ENCODE measurements at regions not wholly inside any gene's neighbourhood (a gene's known extent, or its start where the extent isn't known, plus 50 kb on each side); places are given as distances from the start of the nearest gene placed in this dataset.

GRCh38 chr5:159774476-159775031 is 141.7 kb upstream of the ADRA1B start:
- DNase-seq (ENCODE audit: extremely low read depth, low read depth, low spot score): no peak

- DNase-seq (ENCODE audit: extremely low read depth, low read depth, low spot score): no peak
These were observed 140.4 kb upstream of the ADRA1B start for GRCh38 chr5:159775890-159776289.

GRCh38 chr5:159777049-159777660 is 139.1 kb upstream of the ADRA1B start:
- DNase-seq (ENCODE audit: extremely low read depth, low read depth, low spot score): no peak

DNA sequence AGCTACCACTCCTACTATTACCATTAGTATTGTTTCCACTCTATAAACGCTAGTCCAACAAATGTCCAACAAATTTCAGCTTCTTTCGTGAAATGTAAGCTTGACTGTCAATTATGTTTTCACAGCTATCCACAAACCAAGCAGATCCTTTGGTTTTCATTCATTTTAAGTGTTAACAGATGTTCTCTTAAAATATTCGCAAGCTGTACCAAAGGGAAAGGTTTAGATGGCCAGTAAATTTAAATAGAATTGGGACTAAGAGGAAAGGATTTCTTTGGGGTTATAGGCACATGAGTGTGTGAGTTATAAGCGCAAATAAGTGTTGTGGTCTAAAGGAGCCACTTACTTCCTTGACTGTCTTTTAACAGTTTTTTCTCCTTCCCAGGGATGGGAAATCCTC is 136.8 kb upstream of the ADRA1B start:
- no peak for DNase-seq (ENCODE audit: extremely low read depth, low read depth, low spot score)

DNA sequence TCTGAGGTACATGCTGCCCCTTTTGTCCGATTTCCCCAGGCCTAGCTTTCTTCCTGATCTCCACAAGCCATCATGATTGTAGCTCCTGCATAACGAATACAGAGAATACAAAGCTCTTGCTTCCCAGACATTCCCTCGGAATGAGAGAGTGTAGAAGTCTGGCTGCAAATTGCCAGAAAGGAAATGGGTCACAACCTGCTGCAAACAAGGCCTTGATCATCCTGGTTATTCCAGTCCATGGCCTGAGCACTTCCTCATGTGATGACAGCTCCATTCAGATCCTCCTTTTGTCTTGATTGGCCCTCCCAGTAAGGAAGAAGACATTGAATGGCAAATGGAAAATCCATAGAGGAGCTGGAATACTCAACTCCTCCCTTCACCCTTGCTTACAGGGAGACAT is 136.0 kb upstream of the ADRA1B start:
- DNase-seq (ENCODE audit: extremely low read depth, low read depth, low spot score): no peak

DNA sequence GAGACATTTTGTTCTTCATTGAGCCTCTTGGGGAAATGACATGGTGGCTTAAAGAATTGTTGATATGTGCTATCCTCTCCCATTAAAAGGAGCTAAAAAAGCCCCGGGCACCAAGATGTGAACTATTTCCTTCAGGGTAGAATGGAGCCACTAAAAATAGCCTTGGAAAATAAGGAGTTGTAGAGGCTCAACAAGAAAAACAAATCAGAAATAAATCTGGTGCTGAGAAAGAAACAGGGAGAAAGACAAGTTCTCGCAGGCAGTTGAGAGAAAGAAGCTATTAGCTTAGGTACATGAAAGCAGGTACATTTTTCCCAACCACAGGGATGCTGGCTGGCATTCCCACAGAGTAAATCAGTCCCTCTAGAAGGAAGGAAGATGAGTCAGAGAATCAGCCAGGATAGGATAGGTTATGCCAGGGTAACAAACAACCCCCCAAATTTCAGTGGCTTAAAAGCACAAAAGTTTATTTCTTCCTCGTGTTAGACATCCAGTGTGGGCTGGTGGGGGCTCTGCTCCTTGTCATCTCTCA is 134.6 kb upstream of the ADRA1B start:
- no peak for DNase-seq (ENCODE audit: extremely low read depth, low read depth, low spot score)

GRCh38 chr5:159782197-159782994 is 133.9 kb upstream of the ADRA1B start:
- DNase-seq (ENCODE audit: extremely low read depth, low read depth, low spot score): no peak

GRCh38 chr5:159782995-159783300 is 133.3 kb upstream of the ADRA1B start:
- DNase-seq (ENCODE audit: extremely low read depth, low read depth, low spot score): no peak

DNA sequence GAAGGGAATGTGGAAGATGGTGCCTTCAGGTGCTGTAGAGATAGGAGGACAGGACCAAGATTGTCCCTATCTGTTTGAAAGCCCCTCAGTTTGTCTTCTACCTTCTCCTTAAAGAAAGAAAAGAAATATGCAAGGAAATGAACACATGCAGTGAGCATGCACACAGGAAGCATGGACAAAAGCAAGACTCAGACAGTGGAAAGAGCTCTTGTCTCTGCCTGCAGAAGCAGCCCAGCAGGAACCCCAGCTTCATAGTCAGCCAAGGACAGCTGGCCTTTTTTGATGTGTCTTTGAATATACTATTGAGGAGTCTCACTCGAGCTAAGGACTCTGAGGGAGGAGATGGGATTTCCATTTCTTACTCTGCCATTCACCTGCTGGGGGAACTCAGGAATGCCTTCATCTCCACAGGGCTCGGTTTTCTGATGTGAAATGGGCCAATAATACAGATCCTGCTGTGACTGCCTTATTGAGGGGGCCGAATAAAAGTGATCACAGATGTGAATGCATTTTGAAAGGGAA is 132.5 kb upstream of the ADRA1B start:
- DNase-seq (ENCODE audit: extremely low read depth, low read depth, low spot score): no peak

DNA sequence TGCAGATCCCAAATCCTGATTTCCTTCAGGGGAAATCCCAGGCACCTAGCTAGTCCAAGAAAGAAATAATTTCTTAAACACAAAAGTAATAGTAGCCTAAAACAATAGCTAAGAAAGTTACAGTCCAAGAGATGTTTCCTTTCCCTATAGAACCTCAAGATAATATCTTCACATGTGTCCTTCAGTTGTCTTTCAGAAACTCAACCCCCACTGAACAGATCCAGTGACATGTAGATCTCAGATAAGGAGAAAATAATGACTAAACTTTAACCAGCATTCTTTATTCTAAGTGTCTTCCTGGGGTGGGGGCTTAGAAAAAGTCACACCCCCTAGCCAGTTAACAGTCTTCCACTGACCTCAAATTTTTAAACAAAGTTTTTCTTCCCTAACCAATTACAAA is 131.3 kb upstream of the ADRA1B start:
- no peak for DNase-seq (ENCODE audit: extremely low read depth, low read depth, low spot score)

- no peak for DNase-seq (ENCODE audit: extremely low read depth, low read depth, low spot score)
These were observed 130.6 kb upstream of the ADRA1B start for GRCh38 chr5:159785656-159786055.

GRCh38 chr5:159786201-159786600 is 130.1 kb upstream of the ADRA1B start:
- no peak for DNase-seq (ENCODE audit: extremely low read depth, low read depth, low spot score)

DNA sequence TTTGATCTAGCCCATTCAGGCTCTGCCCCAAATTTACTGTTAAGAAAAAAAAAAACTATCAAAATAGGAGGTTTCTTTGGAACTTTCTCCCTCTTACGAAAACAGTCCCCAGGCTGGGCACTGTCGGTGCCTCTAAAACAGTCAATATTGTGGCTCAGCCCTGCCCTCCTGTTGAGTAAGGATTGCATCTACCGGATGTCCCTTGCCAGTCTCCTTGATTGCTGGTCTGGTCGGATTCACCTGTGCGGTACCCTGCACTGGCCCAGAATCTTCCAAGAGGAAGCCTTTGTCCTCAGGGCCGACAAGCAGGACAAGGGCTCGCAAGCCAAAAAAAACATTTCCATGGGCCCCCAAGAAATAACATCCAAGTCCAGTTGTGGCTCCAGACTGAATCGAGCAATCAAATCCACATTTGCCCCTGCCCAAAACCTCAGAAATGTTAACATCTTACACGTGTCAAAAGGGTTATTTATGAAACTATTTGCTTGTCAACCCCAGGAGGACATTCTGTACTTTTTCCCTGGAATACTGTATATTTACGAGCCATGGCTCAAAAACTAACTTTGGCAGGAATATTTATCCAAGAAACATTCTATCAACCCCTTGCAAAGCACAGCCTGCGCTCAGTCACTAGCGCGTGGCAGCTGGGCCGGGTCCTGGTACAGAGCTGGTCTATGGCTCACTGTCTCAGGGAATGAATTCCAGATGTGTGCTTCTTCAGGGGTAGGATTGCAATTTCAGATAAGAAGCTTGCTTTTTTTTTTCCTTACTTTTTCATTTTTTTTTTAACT is 129.2 kb upstream of the ADRA1B start:
- DNase-seq (ENCODE audit: extremely low read depth, low read depth, low spot score): no peak

DNA sequence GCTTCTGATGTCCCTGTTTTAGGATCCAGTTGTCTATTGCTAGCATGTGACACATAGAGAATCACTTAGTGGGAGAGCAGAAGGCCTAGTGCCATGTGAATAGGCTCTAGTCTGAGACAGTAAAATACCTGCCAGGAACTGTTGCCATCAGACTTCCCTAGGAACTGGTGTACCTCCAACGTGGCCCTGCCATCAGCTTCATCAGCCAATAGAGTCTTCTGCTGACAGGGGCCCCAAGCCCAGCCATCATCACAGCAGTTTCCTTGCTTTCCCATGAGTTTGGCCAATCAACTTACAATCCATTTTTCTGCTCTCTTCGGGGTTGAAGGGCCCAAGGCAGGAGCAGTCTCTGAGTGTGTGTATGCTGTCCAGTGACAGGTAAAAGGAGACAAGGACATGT is 128.4 kb upstream of the ADRA1B start:
- DNase-seq (ENCODE audit: extremely low read depth, low read depth, low spot score): no peak

GRCh38 chr5:159788835-159789331 is 127.4 kb upstream of the ADRA1B start:
- DNase-seq (ENCODE audit: extremely low read depth, low read depth, low spot score): no peak

GRCh38 chr5:159792180-159792579 is 124.1 kb upstream of the ADRA1B start:
- DNase-seq (ENCODE audit: extremely low read depth, low read depth, low spot score): no peak

GRCh38 chr5:159797261-159797970 is 118.9 kb upstream of the ADRA1B start:
- DNase-seq (ENCODE audit: extremely low read depth, low read depth, low spot score): no peak

DNA sequence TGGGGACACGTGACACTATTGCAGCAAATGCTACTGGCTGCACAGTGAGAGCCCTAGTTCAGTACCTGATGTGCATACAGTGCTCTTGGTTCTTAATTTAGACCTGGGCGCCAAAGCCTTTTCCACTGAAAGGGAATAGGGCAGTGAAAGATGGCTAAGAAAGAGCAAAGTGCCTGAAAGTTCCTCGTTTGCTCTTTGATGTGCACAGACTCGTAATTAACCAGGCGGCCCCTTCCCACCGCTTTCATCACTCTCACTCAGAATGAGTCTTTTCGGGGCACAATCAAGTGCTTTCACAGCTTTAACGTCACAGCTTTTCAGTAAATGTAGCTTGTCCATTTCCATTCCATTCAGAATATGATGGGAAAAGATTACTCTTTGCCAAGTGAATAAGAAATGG is 116.6 kb upstream of the ADRA1B start:
- no peak for DNase-seq (ENCODE audit: extremely low read depth, low read depth, low spot score)

- no peak for DNase-seq (ENCODE audit: extremely low read depth, low read depth, low spot score)
These were observed 116.0 kb upstream of the ADRA1B start for GRCh38 chr5:159800131-159800840.

- no peak for DNase-seq (ENCODE audit: extremely low read depth, low read depth, low spot score)
These were observed 115.0 kb upstream of the ADRA1B start for GRCh38 chr5:159801303-159801702.

Measured in glomerular endothelial cell (primary cell).